Effector memory CD4-positive, alpha-beta T cell (primary cell): ENCODE measurements at regions not wholly inside any gene's neighbourhood (a gene's known extent, or its start where the extent isn't known, plus 50 kb on each side); places are given as distances from the start of the nearest gene placed in this dataset.

ENCODE experiments used
- DNase-seq, 3 donors: peaks; one replicate each; pipeline ENCODE4 v3.0.0-alpha.2; 2020
- H3K27ac ChIP-seq: 2 replicates; pipeline ENCODE4 v1.7.0; 2013; ENCODE audit warnings: mild to moderate bottlenecking, low read length, moderate library complexity; ENCODE audit not compliant: insufficient read depth, poor library complexity, severe bottlenecking
- H3K27me3 ChIP-seq: replicated peaks from 2 replicates; pipeline ENCODE4 v1.7.0; 2013; ENCODE audit warnings: mild to moderate bottlenecking, low read length; ENCODE audit not compliant: insufficient read depth, control insufficient read depth, poor library complexity, severe bottlenecking
- H3K36me3 ChIP-seq: 2 replicates; pipeline ENCODE4 v1.7.0; 2013; ENCODE audit warnings: mild to moderate bottlenecking, low read length, moderate library complexity; ENCODE audit not compliant: control insufficient read depth, insufficient read depth
- H3K4me1 ChIP-seq: 2 replicates; pipeline ENCODE4 v1.7.0; 2013; ENCODE audit warnings: low read length, mild to moderate bottlenecking; ENCODE audit not compliant: control insufficient read depth, insufficient read depth, poor library complexity, severe bottlenecking
- H3K4me3 ChIP-seq: 2 replicates; pipeline ENCODE4 v1.7.0; 2013; ENCODE audit warnings: low read length, low read depth, mild to moderate bottlenecking; ENCODE audit not compliant: insufficient read depth, poor library complexity, severe bottlenecking
- H3K9me3 ChIP-seq: 2 replicates; pipeline ENCODE4 v1.7.0; 2013; ENCODE audit warnings: mild to moderate bottlenecking, low read length, moderate library complexity; ENCODE audit not compliant: control insufficient read depth

GRCh38 chr2:240232961-240233884 lies 92.8 kb upstream of the OTOS start:
- no peaks in the 10 kb centered on the region for H3K36me3 ChIP-seq
- H3K27me3 ChIP-seq = no peaks in the 10 kb centered on the region
- peak; percentile 44 to 54 (median 54) for DNase-seq
- H3K9me3 ChIP-seq = no peaks in the 10 kb centered on the region
- H3K27ac ChIP-seq = no peak overlapping the region
- H3K4me3 ChIP-seq = peak overlapping the region; percentile 45
- H3K4me1 ChIP-seq = peaks cover 15% of the 10 kb centered on the region

GRCh38 chr2:240233885-240234502 lies 93.5 kb upstream of the OTOS start:
- Histone ChIP-seq H3K4me3 (no peak overlapping the region), H3K36me3 (no peaks in the 10 kb centered on the region)
- no peak for DNase-seq

GRCh38 chr2:240234503-240234951 lies 94.1 kb upstream of the OTOS start:
- H3K36me3 ChIP-seq = no peaks in the 10 kb centered on the region
- H3K27ac ChIP-seq = no peak overlapping the region
- H3K27me3 ChIP-seq = no peaks in the 10 kb centered on the region
- peaks cover 15% of the 10 kb centered on the region for H3K4me1 ChIP-seq
- no peak for DNase-seq
- H3K4me3 ChIP-seq = no peak overlapping the region
- no peaks in the 10 kb centered on the region for H3K9me3 ChIP-seq

More at GRCh38 chr2:240233885-240234502, 93.5 kb upstream of the OTOS start:
- peaks cover 15% of the 10 kb centered on the region for H3K4me1 ChIP-seq
- no peak overlapping the region for H3K27ac ChIP-seq
- no peaks in the 10 kb centered on the region for H3K9me3 ChIP-seq
- no peaks in the 10 kb centered on the region for H3K27me3 ChIP-seq

- H3K4me1 ChIP-seq = peaks cover 15% of the 10 kb centered on the region
- no peaks in the 10 kb centered on the region for H3K36me3 ChIP-seq
- no peak overlapping the region for H3K4me3 ChIP-seq
- no peaks in the 10 kb centered on the region for H3K9me3 ChIP-seq
- H3K27ac ChIP-seq = no peak overlapping the region
- H3K27me3 ChIP-seq = no peaks in the 10 kb centered on the region
- no peak for DNase-seq
Measured at GRCh38 chr2:240235149-240235803, 94.8 kb upstream of the OTOS start.

DNA sequence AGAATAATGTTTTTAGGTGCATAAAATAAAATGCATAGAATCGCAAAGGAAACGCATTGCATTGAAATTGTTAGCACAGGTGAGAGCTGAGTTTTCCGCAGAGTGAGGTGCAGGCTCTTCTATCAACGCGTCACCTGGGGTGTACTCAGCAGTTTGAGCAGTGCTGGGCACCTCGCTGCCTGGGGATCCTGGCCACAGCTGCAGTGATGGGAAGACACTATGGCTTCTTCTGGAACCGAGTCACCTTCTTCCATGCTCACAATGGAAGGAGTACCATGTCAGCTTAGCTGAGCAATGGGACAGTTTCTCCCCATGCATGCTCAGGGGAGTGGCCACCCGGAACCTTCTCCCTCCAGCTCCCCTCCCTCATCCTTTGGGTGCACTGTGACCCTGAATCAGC lies 95.4 kb upstream of the OTOS start:
- DNase-seq = no peak
- Histone ChIP-seq H3K27me3 (no peaks in the 10 kb centered on the region), H3K4me3 (no peak overlapping the region)

DNA sequence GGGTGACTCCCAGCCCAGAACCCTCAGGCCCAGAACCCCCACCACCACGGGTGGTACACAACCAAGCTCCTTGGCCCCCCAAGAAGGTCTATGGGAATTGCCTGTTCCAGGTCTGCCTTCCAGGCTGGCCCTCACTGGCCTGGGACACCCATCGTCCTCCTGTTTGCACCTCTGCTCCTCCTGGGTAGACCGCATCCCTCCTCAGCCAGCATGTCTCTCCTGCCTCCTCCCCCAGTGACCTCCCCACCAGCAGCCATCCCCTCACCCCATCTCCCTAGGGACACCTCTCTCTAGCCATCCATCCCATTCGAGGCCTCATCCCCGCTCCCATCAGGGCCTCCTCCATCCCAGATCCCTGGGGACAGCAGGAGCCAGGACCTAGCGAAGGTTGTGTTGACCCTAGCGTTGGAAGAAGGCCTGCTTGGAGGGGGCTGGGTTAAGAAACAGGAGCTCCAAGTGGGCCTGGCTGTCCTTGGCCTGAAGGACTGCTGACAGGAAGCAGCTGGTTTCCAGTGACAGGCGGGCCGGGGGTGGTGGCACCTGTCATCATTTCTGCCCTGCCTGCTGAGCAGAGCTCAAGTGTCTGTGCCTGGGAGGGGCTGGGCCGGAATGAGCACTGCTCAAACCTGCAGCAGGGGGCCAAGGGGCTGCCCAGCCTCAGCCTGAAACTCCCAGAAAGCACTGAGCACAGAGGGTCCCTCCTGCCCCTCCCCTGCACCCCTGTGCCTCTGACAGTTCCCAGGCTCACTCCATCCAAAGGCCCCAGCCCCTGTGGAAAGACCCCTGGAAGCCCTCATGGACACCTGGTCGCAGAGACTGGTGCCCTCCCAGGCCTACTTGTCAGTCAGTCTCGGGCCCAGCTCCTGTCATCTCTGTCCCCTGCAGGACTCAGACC lies 96.0 kb upstream of the OTOS start:
- H3K4me1 ChIP-seq = peaks cover 15% of the 10 kb centered on the region
- DNase-seq = no peak
- no peaks in the 10 kb centered on the region for H3K36me3 ChIP-seq
- H3K4me3 ChIP-seq = no peak overlapping the region
- H3K9me3 ChIP-seq = no peaks in the 10 kb centered on the region
- H3K27me3 ChIP-seq = no peaks in the 10 kb centered on the region
- no peak overlapping the region for H3K27ac ChIP-seq

More for the DNA sequence above, 95.4 kb upstream of the OTOS start:
- peaks cover 15% of the 10 kb centered on the region for H3K4me1 ChIP-seq
- H3K27ac ChIP-seq = no peak overlapping the region
- H3K36me3 ChIP-seq = no peaks in the 10 kb centered on the region
- H3K9me3 ChIP-seq = no peaks in the 10 kb centered on the region

DNA sequence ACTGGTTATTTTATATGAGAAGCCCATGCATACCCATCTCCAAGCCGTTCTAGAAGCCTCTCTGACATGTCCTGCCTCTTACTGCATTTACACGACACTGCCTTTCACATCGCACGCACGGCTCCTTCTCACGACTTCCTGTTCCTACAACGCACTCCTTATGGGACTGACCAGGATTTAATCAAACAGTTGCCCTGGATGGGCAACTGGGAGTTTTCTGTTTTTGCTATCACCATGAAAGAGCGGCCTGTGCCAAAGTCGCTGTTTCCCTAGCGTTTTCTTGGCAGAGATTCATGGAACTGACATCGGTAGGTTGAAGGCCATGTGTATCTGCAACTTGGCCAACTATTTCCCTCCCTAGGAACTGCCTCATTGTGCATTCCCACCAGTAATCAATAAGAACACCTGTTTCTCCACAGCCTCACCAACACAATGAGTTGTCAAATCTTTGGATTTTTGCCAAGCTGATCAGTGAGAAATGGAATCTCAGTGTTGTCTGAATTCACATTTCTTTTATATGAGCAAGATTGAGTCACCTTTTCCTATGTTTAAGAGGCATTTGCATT lies 97.2 kb upstream of the OTOS start:
- Histone ChIP-seq H3K36me3 (no peaks in the 10 kb centered on the region), H3K4me1 (peaks cover 11% of the 10 kb centered on the region), H3K9me3 (no peaks in the 10 kb centered on the region), H3K4me3 (no peak overlapping the region), H3K27ac (no peak overlapping the region), H3K27me3 (no peaks in the 10 kb centered on the region)
- no peak for DNase-seq

GRCh38 chr2:240238201-240238600 lies 97.7 kb upstream of the OTOS start:
- Histone ChIP-seq H3K36me3 (no peaks in the 10 kb centered on the region), H3K27me3 (no peaks in the 10 kb centered on the region), H3K9me3 (no peaks in the 10 kb centered on the region), H3K27ac (no peak overlapping the region), H3K4me1 (peaks cover 6% of the 10 kb centered on the region), H3K4me3 (no peak overlapping the region)
- DNase-seq = no peak

DNA sequence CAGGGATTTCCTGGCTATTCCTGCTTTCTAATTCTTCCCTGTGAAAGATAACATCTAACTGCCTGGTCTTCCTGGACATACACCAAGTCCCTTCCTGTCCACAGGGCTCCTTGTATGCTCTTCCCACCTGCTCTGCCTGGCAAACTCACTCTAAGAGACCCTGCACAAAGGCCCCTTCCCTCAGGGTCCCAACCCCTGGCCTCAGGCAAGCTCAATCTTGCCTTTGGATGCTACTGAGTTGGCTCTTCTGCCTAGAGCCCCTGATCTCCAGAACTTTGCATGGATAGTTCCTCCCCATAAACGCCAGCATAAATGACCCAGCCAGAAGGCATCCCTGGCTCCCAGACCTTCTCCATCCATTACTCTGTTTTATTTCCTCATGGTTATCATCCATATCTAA lies 98.3 kb upstream of the OTOS start:
- no peak overlapping the region for H3K27ac ChIP-seq
- no peaks in the 10 kb centered on the region for H3K27me3 ChIP-seq
- peaks cover under 1% of the 10 kb centered on the region for H3K4me1 ChIP-seq
- H3K4me3 ChIP-seq = no peak overlapping the region
- H3K36me3 ChIP-seq = no peaks in the 10 kb centered on the region
- DNase-seq = no peak
- H3K9me3 ChIP-seq = no peaks in the 10 kb centered on the region
